Tibial nerve (tissue), 4 donors: ENCODE measurements at regions not wholly inside any gene's neighbourhood (a gene's known extent, or its start where the extent isn't known, plus 50 kb on each side); places are given as distances from the start of the nearest gene placed in this dataset.

Experiments
- DNase-seq, 2 donors: peaks; one replicate each; pipeline ENCODE4 v3.0.0-alpha.2; 2019; ENCODE audit warnings: low spot score in 2 of 2
- H3K27ac ChIP-seq, 4 donors: fragments of 200-600 bp; sonication (generic) in 3 of 4; one replicate each; pipeline ENCODE4 v1.5.1; 2017 to 2019; ENCODE audit warnings: mild to moderate bottlenecking in 1 of 4
- H3K27me3 ChIP-seq, 2 donors: fragments of 200-600 bp; sonication (generic) in 1 of 2; one replicate each; pipeline versions ENCODE4 v1.5.1 to v1.6.0; 2017 to 2019
- H3K36me3 ChIP-seq, 3 donors: fragments of 200-600 bp; sonication (generic); one replicate each; pipeline ENCODE4 v1.5.1; 2018 to 2019
- H3K4me1 ChIP-seq, 4 donors: fragments of 200-600 bp; sonication (generic) in 3 of 4; one replicate each; pipeline ENCODE4 v1.5.1; 2017 to 2019
- H3K4me3 ChIP-seq, 4 donors: fragments of 200-600 bp; sonication (generic) in 3 of 4; one replicate each; pipeline ENCODE4 v1.5.1; 2017 to 2019; ENCODE audit warnings: mild to moderate bottlenecking in 1 of 4, moderate library complexity in 1 of 4
- H3K9me3 ChIP-seq, 4 donors: fragments of 200-600 bp; sonication (generic) in 3 of 4; one replicate each; pipeline ENCODE4 v1.5.1; 2017 to 2019
- CTCF ChIP-seq, 5 experiments: fragments of 200-600 bp in 3 of 5; fragments of 450-650 bp in 2 of 5; sonication (generic) in 3 of 5; IDR thresholded peaks; one replicate each; pipeline ENCODE4 v1.5.1; 2016 to 2019; ENCODE audit warnings: antibody characterized with exemption in 5 of 5, mild to moderate bottlenecking in 3 of 5, moderate library complexity in 2 of 5
- EP300 ChIP-seq, 2 donors: sonication (generic); formaldehyde crosslinking; IDR thresholded peaks; one replicate each; pipeline ENCODE4 v1.6.1; 2017; ENCODE audit warnings: antibody characterized with exemption in 2 of 2, mild to moderate bottlenecking in 1 of 2
- POLR2A ChIP-seq, 2 donors: fragments of 450-650 bp; IDR thresholded peaks; one replicate each; pipeline ENCODE4 v1.6.1; 2017; ENCODE audit warnings: antibody characterized with exemption in 2 of 2, mild to moderate bottlenecking in 2 of 2, moderate library complexity in 2 of 2
- WGBS, 2 donors: methylation state at CpG; one replicate each; pipeline ENCODE4 v1.1.5; 2018; 5-methylcytosine and 5-hydroxymethylcytosine counted together

- no peaks in the 10 kb centered on the region for H3K36me3 ChIP-seq
- TF ChIP-seq CTCF (IDR thresholded peaks at IDR 0.05) (no peak), POLR2A (IDR thresholded peaks at IDR 0.05) (no peak), EP300 (IDR thresholded peaks at IDR 0.05) (no peak)
- H3K4me1 ChIP-seq, result no peaks in the 10 kb centered on the region
- no peak overlapping the region for H3K4me3 ChIP-seq
- no peaks in the 10 kb centered on the region for H3K27me3 ChIP-seq
- WGBS, 2 donors, result 89 to 92% methylated on average over 2 of the region's 2 CpGs
- no peaks in the 10 kb centered on the region for H3K9me3 ChIP-seq
- H3K27ac ChIP-seq, result no peak overlapping the region
- DNase-seq, result no peak
Observed at GRCh38 chr1:221921936-221922335, 180.0 kb upstream of the DUSP10 start.

- H3K27ac ChIP-seq, result no peak overlapping the region
- H3K27me3 ChIP-seq, result no peaks in the 10 kb centered on the region
- H3K4me1 ChIP-seq, result no peaks in the 10 kb centered on the region
- no peak overlapping the region for H3K4me3 ChIP-seq
- TF ChIP-seq POLR2A (IDR thresholded peaks at IDR 0.05), result no peak
- no peak for TF ChIP-seq EP300 (IDR thresholded peaks at IDR 0.05)
- no peak for TF ChIP-seq CTCF (IDR thresholded peaks at IDR 0.05)
- no peak for DNase-seq
- WGBS, 2 donors, result 81 to 88% methylated on average over 2 of the region's 2 CpGs
- no peaks in the 10 kb centered on the region for H3K9me3 ChIP-seq
- H3K36me3 ChIP-seq, result no peaks in the 10 kb centered on the region
Observed at GRCh38 chr1:221919743-221920142, 177.9 kb upstream of the DUSP10 start.

- H3K36me3 ChIP-seq, result no peaks in the 10 kb centered on the region
- no peak for DNase-seq
- H3K27ac ChIP-seq, result no peak overlapping the region
- H3K9me3 ChIP-seq, result no peaks in the 10 kb centered on the region
- no peak overlapping the region for H3K4me3 ChIP-seq
- TF ChIP-seq CTCF (IDR thresholded peaks at IDR 0.05), result no peak
- no peak for TF ChIP-seq POLR2A (IDR thresholded peaks at IDR 0.05)
- no peak for TF ChIP-seq EP300 (IDR thresholded peaks at IDR 0.05)
- 66 to 74% methylated on average over 1 of the region's 1 CpG for WGBS, 2 donors
- H3K4me1 ChIP-seq, result no peaks in the 10 kb centered on the region
- no peaks in the 10 kb centered on the region for H3K27me3 ChIP-seq
Observed at GRCh38 chr1:221919341-221919740, 177.5 kb upstream of the DUSP10 start.

GRCh38 chr1:221916176-221916575 is 174.3 kb upstream of the DUSP10 start:
- 82 to 85% methylated on average over 5 of the region's 5 CpGs for WGBS, 2 donors
- no peaks in the 10 kb centered on the region for H3K4me1 ChIP-seq

GRCh38 chr1:221915764-221916163 is 173.9 kb upstream of the DUSP10 start:
- 78 to 80% methylated on average over 2 of the region's 2 CpGs for WGBS, 2 donors
- no peak overlapping the region for H3K27ac ChIP-seq
- H3K4me1 ChIP-seq, result no peaks in the 10 kb centered on the region
- no peak overlapping the region for H3K4me3 ChIP-seq
- no peak for TF ChIP-seq POLR2A (IDR thresholded peaks at IDR 0.05)
- no peaks in the 10 kb centered on the region for H3K36me3 ChIP-seq
- no peak for DNase-seq
- no peaks in the 10 kb centered on the region for H3K27me3 ChIP-seq
- no peaks in the 10 kb centered on the region for H3K9me3 ChIP-seq

More at GRCh38 chr1:221916176-221916575, 174.3 kb upstream of the DUSP10 start:
- Histone ChIP-seq H3K4me3 (no peak overlapping the region), H3K36me3 (no peaks in the 10 kb centered on the region), H3K27ac (no peak overlapping the region), H3K9me3 (no peaks in the 10 kb centered on the region), H3K27me3 (no peaks in the 10 kb centered on the region)
- TF ChIP-seq CTCF (IDR thresholded peaks at IDR 0.05) (no peak), EP300 (IDR thresholded peaks at IDR 0.05) (no peak), POLR2A (IDR thresholded peaks at IDR 0.05) (no peak)
- DNase-seq, result no peak

GRCh38 chr1:221913351-221913892 is 171.5 kb upstream of the DUSP10 start:
- Histone ChIP-seq H3K9me3 (no peaks in the 10 kb centered on the region), H3K4me1 (no peaks in the 10 kb centered on the region), H3K27ac (no peak overlapping the region), H3K27me3 (no peaks in the 10 kb centered on the region), H3K36me3 (no peaks in the 10 kb centered on the region), H3K4me3 (no peak overlapping the region)
- no peak for DNase-seq
- TF ChIP-seq CTCF (IDR thresholded peaks at IDR 0.05) (no peak), EP300 (IDR thresholded peaks at IDR 0.05) (no peak), POLR2A (IDR thresholded peaks at IDR 0.05) (no peak)
- WGBS, 2 donors, result 87 to 91% methylated on average over 3 of the region's 3 CpGs
